Mesenchymal stem cell (in vitro differentiated cells and primary cell): ENCODE measurements at regions not wholly inside any gene's neighbourhood (a gene's known extent, or its start where the extent isn't known, plus 50 kb on each side); places are given as distances from the start of the nearest gene placed in this dataset.
"Not testable (repeated sequence)": the region's sequence is repeated elsewhere in the genome, so short reads cannot be mapped to it uniquely, and the experiment has no call there.

Experiments
- DNase-seq: peaks from one replicate; pipeline ENCODE4 v3.0.0-alpha.2; 2013
- H2AFZ ChIP-seq: one replicate; pipeline ENCODE4 v1.6.1; 2013; ENCODE audit warnings: low read depth, mild to moderate bottlenecking, control low read depth, inconsistent platforms, low read length, moderate library complexity
- H2AK5ac ChIP-seq: 2 replicates; pipeline ENCODE4 v1.6.1; 2013; ENCODE audit warnings: low read length, moderate library complexity, mild to moderate bottlenecking, inconsistent platforms; ENCODE audit not compliant: severe bottlenecking
- H2BK120ac ChIP-seq: one replicate; pipeline ENCODE4 v1.6.1; 2013; ENCODE audit warnings: low read depth, mild to moderate bottlenecking, inconsistent platforms, low read length, moderate library complexity
- H2BK12ac ChIP-seq, 2 experiments: one replicate each; pipeline ENCODE4 v1.6.1; 2013; ENCODE audit warnings: inconsistent platforms in 2 of 2, low read length in 2 of 2, mild to moderate bottlenecking in 2 of 2, moderate library complexity in 2 of 2, control low read depth in 1 of 2
- H2BK15ac ChIP-seq: one replicate; pipeline ENCODE4 v1.6.1; 2013; ENCODE audit warnings: mild to moderate bottlenecking, low read depth, inconsistent platforms; ENCODE audit not compliant: poor library complexity, severe bottlenecking
- H2BK5ac ChIP-seq: 2 replicates; pipeline ENCODE4 v1.6.1; 2013; ENCODE audit warnings: low read depth, mild to moderate bottlenecking, low read length, control low read depth, inconsistent platforms; ENCODE audit not compliant: poor library complexity, severe bottlenecking
- H3K14ac ChIP-seq, 2 experiments: one replicate each; pipeline ENCODE4 v1.6.1; 2013; ENCODE audit warnings: inconsistent platforms in 2 of 2, low read length in 2 of 2, control low read depth in 1 of 2, mild to moderate bottlenecking in 1 of 2, moderate library complexity in 1 of 2
- H3K18ac ChIP-seq, 2 experiments: one replicate each; pipeline ENCODE4 v1.6.1; 2013; ENCODE audit warnings: inconsistent platforms in 2 of 2, low read length in 2 of 2, control low read depth in 1 of 2, low read depth in 1 of 2, mild to moderate bottlenecking in 1 of 2
- H3K23ac ChIP-seq, 2 experiments: one replicate each; pipeline ENCODE4 v1.6.1; 2013; ENCODE audit warnings: inconsistent platforms in 2 of 2, low read length in 2 of 2, mild to moderate bottlenecking in 2 of 2, moderate library complexity in 2 of 2, control low read depth in 1 of 2
- H3K27ac ChIP-seq: 2 replicates; pipeline ENCODE4 v1.5.1; 2013; ENCODE audit warnings: mild to moderate bottlenecking, moderate library complexity, low read length, control low read depth, inconsistent platforms; ENCODE audit not compliant: poor library complexity, severe bottlenecking
- H3K27me3 ChIP-seq, 2 experiments: 2 replicates each; pipeline versions ENCODE4 v1.6.1 to v1.7.0; 2013; ENCODE audit warnings: low read length in 2 of 2, mild to moderate bottlenecking in 2 of 2, moderate library complexity in 2 of 2, control low read depth in 1 of 2, inconsistent platforms in 1 of 2; ENCODE audit not compliant: control insufficient read depth in 1 of 2, insufficient read depth in 1 of 2
- H3K36me3 ChIP-seq, 2 experiments: 2 replicates each; pipeline versions ENCODE4 v1.6.1 to v1.7.0; 2013; ENCODE audit warnings: low read length in 2 of 2, control low read depth in 1 of 2, inconsistent platforms in 1 of 2, low read depth in 1 of 2, mild to moderate bottlenecking in 1 of 2; ENCODE audit not compliant: insufficient read depth in 2 of 2, control insufficient read depth in 1 of 2
- H3K4ac ChIP-seq, 2 experiments: one replicate each; pipeline ENCODE4 v1.6.1; 2013; ENCODE audit warnings: inconsistent platforms in 2 of 2, low read length in 2 of 2, mild to moderate bottlenecking in 2 of 2, moderate library complexity in 2 of 2, control low read depth in 1 of 2, low read depth in 1 of 2
- H3K4me1 ChIP-seq: 2 replicates; pipeline ENCODE4 v1.6.1; 2013; ENCODE audit warnings: low read depth, low read length, control low read depth; ENCODE audit not compliant: control insufficient read depth, insufficient read depth
- H3K4me2 ChIP-seq: 2 replicates; pipeline ENCODE4 v1.6.1; 2013; ENCODE audit warnings: low read length, mild to moderate bottlenecking, inconsistent platforms; ENCODE audit not compliant: poor library complexity, severe bottlenecking
- H3K4me3 ChIP-seq, 2 experiments: 2 replicates each; pipeline versions ENCODE4 v1.5.1 to v1.7.0; 2013; ENCODE audit warnings: low read length in 2 of 2, mild to moderate bottlenecking in 2 of 2, control low read depth in 1 of 2, low read depth in 1 of 2; ENCODE audit not compliant: insufficient read depth in 1 of 2
- H3K79me1 ChIP-seq: replicated peaks from 2 replicates; pipeline ENCODE4 v1.6.1; 2013; ENCODE audit warnings: mild to moderate bottlenecking, control low read depth, low read length, inconsistent platforms; ENCODE audit not compliant: poor library complexity, severe bottlenecking
- H3K9ac ChIP-seq: 2 replicates; pipeline ENCODE4 v1.7.0; 2013; ENCODE audit warnings: mild to moderate bottlenecking, low read length, moderate library complexity
- H3K9me3 ChIP-seq: 2 replicates; pipeline ENCODE4 v1.7.0; 2013; ENCODE audit warnings: mild to moderate bottlenecking, low read length; ENCODE audit not compliant: control insufficient read depth
- H4K8ac ChIP-seq: one replicate; pipeline ENCODE4 v1.6.1; 2013; ENCODE audit warnings: inconsistent platforms, mild to moderate bottlenecking, low read length, moderate library complexity
- H4K91ac ChIP-seq: one replicate; pipeline ENCODE4 v1.6.1; 2013; ENCODE audit warnings: mild to moderate bottlenecking, low read length, inconsistent platforms
- WGBS: methylation state at CpG from one replicate; pipeline ENCODE4 v1.1.7; 2013; ENCODE audit warnings: mixed read lengths; 5-methylcytosine and 5-hydroxymethylcytosine counted together

DNA sequence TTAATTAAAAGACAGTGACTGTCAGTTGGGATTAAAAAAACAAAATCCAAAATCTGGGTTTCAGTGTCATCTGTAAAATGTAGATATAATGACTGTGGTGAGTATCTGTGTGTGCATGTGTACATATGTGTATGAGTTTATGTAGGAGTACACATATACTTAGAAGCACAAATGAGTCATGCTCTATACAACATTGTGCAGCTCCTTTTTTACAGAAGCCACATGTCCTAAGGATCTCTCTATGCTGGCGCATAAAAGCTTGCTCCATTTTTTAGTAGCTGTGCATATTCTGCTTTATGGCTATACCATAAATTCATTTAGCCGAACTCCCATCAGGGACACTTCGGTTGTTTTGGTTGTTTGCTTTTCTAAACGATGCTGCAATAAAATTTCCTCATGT, 125.2 kb upstream of the EEF2KMT start:
- H2AK5ac ChIP-seq: no peak overlapping the region
- H3K9me3 ChIP-seq: no peaks in the 10 kb centered on the region
- H3K4me3 ChIP-seq: no peak overlapping the region
- H2BK15ac ChIP-seq: no peak overlapping the region
- no peak overlapping the region for H3K4ac ChIP-seq
- H3K4me1 ChIP-seq: no peaks in the 10 kb centered on the region
- no peak overlapping the region for H3K23ac ChIP-seq
- no peak overlapping the region for H3K18ac ChIP-seq
- no peak overlapping the region for H3K9ac ChIP-seq
- H4K91ac ChIP-seq: no peak overlapping the region
- WGBS: 82% methylated on average over 4 of the region's 4 CpGs
- no peaks in the 10 kb centered on the region for H3K79me1 ChIP-seq
- no peak for DNase-seq
- no peak overlapping the region for H3K27ac ChIP-seq
- no peaks in the 10 kb centered on the region for H3K27me3 ChIP-seq
- H3K4me2 ChIP-seq: no peak overlapping the region
- no peak overlapping the region for H2BK120ac ChIP-seq
- no peak overlapping the region for H3K14ac ChIP-seq
- H2BK5ac ChIP-seq: no peak overlapping the region
- no peak overlapping the region for H2AFZ ChIP-seq
- H3K36me3 ChIP-seq: no peaks in the 10 kb centered on the region
- H4K8ac ChIP-seq: no peak overlapping the region
- H2BK12ac ChIP-seq: no peak overlapping the region

DNA sequence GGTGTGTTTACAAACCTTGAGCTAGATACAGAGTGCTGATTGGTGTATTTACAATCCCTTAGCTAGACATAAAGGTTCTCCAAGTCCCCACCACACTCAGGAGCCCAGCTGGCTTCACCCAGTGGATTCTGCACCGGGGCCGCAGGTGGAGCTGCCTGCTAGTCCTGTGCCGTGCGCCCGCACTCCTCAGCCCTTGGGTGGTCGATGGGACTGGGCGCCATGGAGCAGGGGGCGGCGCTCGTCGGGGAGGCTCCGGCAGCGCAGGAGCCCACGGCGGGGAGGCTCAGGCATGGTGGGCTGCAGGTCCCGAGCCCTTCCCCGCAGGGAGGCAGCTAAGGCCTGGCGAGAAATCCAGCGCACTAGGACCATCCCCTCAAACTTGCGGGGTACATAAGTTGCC, 124.2 kb upstream of the EEF2KMT start:
- not testable (repeated sequence) for H2BK12ac ChIP-seq, H2AK5ac ChIP-seq, H3K4me2 ChIP-seq, H3K9ac ChIP-seq, DNase-seq, H3K79me1 ChIP-seq, H4K91ac ChIP-seq, H2BK15ac ChIP-seq, H3K23ac ChIP-seq, H3K27me3 ChIP-seq, H3K4me1 ChIP-seq, H3K18ac ChIP-seq, H4K8ac ChIP-seq, H2BK5ac ChIP-seq, H3K36me3 ChIP-seq, H3K4me3 ChIP-seq, H3K9me3 ChIP-seq, H3K14ac ChIP-seq, H3K4ac ChIP-seq, H3K27ac ChIP-seq, H2AFZ ChIP-seq, H2BK120ac ChIP-seq
- 89% methylated on average over 20 of the region's 20 CpGs for WGBS

DNA sequence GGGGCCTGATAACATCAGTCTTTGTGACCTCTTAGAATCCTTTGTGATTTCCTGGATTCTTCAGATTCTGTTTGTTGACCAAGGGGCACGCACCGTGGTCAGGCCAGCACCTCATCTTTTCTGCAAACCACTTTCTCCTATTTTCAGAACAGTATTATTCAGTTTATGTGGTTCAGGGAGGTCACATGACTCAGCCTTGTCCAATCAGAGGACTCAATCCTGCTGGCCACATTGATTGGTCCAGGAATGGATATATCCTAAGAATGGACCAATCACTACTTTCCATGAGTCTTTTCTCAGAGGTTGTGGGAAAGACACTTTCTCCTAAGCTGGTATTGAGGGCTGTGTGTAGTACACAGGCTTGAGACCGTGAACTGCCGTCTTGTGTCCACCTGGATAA, 123.1 kb upstream of the EEF2KMT start:
- H3K4me3 ChIP-seq: no peak overlapping the region
- no peak overlapping the region for H3K27ac ChIP-seq
- no peak overlapping the region for H3K4me2 ChIP-seq
- H2AFZ ChIP-seq: no peak overlapping the region
- no peak for DNase-seq
- no peak overlapping the region for H3K4ac ChIP-seq
- H3K4me1 ChIP-seq: no peaks in the 10 kb centered on the region
- no peak overlapping the region for H3K14ac ChIP-seq
- H2BK120ac ChIP-seq: no peak overlapping the region
- H3K36me3 ChIP-seq: no peaks in the 10 kb centered on the region
- no peaks in the 10 kb centered on the region for H3K27me3 ChIP-seq
- no peak overlapping the region for H2BK15ac ChIP-seq
- no peak overlapping the region for H2BK12ac ChIP-seq
- H3K23ac ChIP-seq: no peak overlapping the region
- no peak overlapping the region for H4K91ac ChIP-seq
- no peaks in the 10 kb centered on the region for H3K9me3 ChIP-seq
- no peak overlapping the region for H4K8ac ChIP-seq
- no peak overlapping the region for H2AK5ac ChIP-seq
- no peak overlapping the region for H3K9ac ChIP-seq
- no peak overlapping the region for H2BK5ac ChIP-seq
- H3K79me1 ChIP-seq: no peaks in the 10 kb centered on the region
- WGBS: 83% methylated on average over 4 of the region's 4 CpGs
- H3K18ac ChIP-seq: no peak overlapping the region

- Histone ChIP-seq H2BK120ac (no peak overlapping the region), H3K4ac (no peak overlapping the region), H3K79me1 (no peaks in the 10 kb centered on the region), H4K91ac (no peak overlapping the region), H3K14ac (no peak overlapping the region), H3K4me3 (no peak overlapping the region), H2AFZ (no peak overlapping the region), H2BK15ac (no peak overlapping the region), H2AK5ac (no peak overlapping the region), H3K36me3 (no peaks in the 10 kb centered on the region), H3K18ac (no peak overlapping the region), H3K27ac (no peak overlapping the region), H3K4me1 (no peaks in the 10 kb centered on the region), H3K9ac (no peak overlapping the region), H3K23ac (no peak overlapping the region), H2BK5ac (no peak overlapping the region), H3K27me3 (no peaks in the 10 kb centered on the region), H3K9me3 (no peaks in the 10 kb centered on the region), H4K8ac (no peak overlapping the region), H3K4me2 (no peak overlapping the region), H2BK12ac (no peak overlapping the region)
- no peak for DNase-seq
- WGBS: 73% methylated on average over 4 of the region's 4 CpGs
These were observed 119.0 kb upstream of the EEF2KMT start for GRCh38 chr16:5216441-5217080.
